Stimulated activated CD8-positive, alpha-beta memory T cell treated with anti-CD3 and anti-CD28 coated beads, Interleukin-15, amount 100 ng/mL, for 48 hours (primary cell): ENCODE measurements at regions not wholly inside any gene's neighbourhood (a gene's known extent, or its start where the extent isn't known, plus 50 kb on each side); places are given as distances from the start of the nearest gene placed in this dataset.

Experiments
- DNase-seq, 2 donors: peaks; one replicate each; pipeline ENCODE4 v3.0.0-alpha.2; 2020; ENCODE audit warnings: low read depth in 2 of 2

DNA sequence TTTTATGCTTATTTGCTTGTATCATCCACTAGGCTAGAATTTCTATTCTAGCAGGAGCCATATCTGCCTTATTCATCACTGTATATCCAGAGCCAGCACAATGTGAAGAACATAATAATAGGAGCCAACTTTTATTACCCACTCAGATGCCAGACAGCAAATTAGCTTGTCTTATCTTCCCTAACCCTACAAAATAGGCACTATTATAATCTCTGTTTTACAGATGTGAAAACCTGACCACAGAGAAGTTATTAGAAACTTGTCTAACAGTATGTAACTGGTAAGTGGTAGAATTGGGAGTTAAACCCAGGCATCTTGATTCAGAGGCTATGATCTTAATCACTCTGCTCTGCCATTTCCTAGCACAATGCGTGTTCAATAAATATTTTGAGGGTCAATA is 579.5 kb downstream of the CAAP1 start:
- no peak for DNase-seq

DNA sequence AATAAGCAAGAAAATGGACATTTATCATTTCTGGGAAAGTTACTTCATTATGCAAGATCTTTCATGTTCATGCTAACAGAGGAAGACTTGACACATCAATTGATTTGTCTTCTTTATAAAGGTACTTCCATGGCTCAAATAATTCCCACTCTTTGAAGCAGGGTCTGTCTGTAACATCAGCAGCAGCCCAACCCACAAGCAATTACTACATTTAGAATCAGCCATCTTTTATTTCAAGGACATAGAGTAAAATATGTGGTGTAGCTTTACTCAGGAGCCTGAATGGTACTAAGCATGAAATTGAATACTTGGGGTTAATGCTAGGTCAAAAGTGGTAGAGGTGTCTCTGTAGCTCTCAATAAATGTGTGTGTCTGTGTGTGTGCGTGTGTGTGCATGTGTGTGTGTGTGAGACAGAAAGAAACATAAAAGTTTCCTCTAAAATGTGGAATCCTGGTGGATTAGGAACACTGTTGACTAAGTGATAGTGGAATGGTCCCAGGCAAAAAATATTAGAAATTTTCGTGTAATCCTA is 581.1 kb downstream of the CAAP1 start:
- no peak for DNase-seq

DNA sequence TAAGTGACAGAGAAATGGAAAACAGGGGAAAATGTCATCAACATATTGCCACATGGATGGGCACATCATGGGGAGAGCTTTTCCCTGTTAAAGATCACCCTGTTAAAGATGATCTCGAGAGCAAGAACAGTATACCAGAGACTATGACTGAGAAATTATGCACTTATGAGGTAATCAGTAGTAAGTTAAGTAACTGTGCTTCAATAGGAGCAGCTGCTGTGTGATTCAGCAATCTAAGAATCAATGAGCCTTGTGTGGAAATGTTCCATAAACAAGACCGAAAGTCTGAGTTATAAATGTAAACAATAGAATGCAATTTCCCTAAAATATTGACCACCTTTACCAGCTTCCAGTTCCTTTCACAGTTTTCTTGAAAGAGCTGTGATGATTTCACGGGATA is 582.3 kb downstream of the CAAP1 start:
- no peak for DNase-seq

DNA sequence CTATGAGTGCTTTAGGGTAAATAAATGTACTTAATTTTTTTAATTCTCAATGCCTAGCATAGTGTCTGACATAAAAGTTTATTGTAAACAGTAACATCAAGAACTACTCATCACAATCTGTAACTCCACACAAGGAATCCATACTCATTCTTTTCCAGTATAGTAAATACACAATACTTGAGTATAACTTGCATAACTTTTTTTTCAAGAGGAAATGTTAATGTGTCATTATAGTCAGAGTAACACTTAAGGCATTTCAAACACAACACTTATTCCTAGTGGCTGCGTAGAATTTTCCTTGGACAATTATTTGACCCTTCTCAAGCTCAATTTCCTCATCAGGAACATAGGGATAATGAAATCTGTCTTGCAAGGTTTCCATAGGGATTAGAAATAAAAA is 584.3 kb downstream of the CAAP1 start:
- DNase-seq, result no peak

DNA sequence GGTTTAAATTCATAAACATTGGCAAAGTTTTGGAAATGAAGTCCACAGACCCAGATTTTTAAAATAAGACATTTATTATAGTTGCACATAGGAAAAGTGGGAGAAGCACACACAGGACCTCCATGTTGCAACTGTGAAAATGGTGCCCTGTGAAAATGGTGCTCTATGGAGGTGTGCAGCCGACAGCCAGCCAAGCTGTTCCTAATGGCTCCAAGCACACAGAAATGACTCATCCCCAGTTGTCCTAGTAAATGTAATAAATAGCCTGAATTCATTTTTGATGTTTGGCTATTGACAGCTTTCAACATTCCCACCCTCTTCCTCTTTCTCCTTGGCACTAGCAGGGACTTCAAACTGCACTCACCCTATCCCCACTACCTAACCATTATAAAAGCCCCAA is 590.9 kb downstream of the CAAP1 start:
- no peak for DNase-seq

DNA sequence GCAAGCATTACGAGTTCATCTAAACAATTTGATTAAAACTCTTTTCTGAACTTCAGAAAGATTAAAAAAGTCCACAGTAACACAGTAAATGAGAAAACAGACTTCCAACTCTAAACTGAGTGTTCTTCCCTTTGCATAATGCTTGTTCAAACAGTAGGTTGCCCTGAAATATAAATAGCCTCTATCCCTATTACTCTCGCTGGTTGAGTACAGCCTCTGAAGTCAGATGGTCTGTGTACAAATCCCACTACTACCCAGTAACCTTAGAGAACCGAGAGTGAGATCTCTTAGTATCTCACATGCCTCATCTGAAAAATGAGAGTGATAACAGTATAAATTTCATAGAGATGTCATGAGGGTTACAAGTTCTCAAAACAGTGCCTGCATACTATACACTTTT is 591.6 kb downstream of the CAAP1 start:
- DNase-seq, result no peak

DNA sequence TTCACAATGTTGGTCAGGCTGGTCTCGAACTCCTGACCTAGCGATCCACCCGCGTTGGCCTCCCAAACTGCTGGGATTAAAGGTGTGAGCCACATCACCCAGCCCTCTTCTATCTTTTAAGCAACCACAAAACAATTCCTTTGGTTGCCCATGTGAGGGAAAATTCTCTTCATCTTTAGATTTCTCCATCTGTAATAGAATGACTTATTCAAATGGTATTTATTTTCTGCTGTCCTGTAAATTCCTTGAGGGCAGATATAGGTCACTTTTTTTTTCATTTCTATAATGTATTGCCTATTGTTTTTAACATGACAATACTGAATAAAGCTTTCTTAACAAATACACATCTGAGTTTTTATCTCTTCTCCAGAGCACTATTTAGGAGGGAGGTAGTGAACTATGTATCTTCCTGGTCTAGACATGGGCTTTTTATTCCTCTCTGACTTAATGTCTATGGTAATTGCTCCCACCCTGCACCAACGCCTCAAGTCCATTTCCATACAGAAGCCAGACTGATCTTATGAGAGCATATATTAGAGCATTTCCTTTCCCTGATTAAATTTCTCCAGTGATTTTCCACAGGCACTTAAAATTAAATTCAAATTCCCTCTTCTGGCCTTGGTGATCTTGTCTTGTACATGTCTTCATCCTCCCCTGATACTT is 595.6 kb downstream of the CAAP1 start:
- DNase-seq, result no peak

DNA sequence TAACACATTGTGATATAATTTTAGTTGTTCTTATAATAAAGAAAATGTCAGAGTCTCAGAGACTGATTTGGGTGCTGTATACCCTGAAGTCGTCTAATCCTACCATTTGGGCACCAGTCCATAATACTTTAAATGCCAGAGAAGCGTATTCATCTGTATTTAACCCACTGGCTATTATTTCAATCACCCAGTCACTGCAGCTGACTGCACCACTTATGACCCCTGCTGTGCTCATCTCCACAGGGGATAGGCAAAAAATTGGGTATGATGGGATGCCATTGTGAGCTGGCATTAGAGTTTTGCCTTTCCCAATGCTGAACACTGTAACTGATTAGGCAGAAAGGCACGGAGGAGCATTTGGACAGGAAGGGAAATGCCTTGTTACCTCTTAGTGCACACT is 599.7 kb downstream of the CAAP1 start:
- DNase-seq, result no peak

DNA sequence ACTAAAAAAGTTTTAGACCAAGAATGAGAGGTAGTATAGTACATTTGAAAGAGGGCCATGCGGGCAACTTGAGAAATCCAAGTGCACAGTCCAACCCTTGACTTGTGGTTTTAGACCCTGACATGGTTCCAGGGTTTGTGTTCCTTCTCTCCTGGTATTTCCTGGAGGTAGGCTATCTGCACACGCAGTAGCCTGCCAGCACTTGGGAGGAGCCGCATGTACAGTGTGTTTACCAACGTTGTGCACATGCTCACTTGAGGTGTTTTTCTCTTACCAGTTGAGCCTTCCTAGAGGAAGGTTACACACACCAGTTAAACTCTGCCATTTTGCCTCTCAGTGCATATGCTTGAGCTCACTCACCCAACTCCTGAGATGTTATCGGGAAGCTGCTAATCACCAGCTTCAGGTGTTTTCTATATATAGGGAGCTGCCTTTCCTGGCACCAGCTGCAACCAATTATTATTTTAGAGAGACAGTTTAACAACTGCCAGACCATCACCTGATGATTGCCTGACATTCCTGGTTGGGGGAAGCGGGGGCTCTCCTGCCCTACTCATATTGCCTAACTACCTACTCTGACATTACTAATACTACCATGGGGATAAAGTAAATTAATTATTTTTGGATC is 593.4 kb upstream of the TUSC1 start:
- DNase-seq, result no peak

DNA sequence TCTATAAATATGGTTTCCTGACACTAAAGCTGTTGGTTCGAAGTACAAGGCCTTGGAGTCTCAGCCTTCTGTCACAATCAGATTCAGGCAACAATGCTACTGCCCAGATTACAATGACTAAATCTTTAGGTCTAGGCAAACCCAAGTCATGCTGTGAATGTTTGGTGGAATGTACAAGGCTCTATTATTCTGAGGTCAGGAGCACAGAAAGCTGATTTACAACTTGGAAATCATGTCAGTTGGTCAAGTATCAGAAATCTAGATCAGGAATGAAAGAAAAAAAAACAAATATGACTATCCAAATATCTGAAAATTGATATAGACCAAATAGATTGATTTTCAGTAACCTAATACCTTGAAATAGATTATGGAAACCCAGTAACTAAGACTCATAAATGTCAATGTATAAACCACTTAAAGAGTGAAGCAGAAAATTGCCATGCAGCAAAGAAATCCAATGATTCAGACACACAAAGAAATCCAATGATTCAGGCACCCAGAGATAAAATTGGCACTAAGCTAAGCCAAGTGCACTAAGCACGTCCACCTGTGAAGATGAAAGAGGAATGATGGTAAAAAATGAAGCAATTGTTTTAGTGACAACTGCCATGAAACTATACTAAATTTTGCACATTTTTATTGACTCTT is 588.0 kb upstream of the TUSC1 start:
- no peak for DNase-seq

DNA sequence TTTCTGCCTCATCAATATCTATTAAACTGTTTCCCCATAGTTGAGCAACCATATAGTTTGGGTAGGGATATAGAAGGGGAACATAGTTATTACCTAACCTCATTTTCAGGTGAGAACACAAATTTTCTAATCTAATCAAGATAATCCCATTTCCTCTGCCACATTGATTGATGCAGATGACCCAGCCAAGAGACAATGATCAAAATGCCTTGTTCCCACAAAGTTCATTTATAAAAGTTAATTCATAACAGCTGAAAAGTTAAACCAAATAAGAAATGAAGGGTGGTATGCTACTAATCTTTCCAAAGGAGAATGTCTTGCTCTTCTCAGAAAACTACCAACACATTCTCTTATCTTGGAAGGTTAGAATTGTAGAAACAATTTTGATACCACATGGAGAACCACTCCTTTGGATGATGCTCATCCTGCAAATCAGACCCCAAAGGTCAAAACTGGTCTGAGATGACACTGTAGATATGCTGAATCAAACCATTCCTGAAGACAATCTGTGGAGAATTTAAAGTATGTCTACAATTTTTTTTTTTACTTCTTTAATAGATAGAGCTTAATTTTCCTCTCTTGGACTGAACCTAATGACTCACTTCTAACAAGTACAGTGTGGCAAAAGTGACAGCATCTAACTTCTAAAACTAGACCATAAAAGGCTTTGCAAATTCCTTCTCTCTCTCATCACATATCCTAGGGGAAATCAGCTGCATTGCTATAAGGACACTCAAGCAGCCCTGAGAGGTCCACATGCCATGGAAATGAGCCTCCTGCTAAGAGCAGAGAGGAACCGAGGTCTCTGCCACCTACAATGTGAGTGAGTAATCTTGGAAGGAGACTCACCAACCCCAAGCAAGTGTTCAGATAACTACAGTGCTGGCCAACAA is 586.7 kb upstream of the TUSC1 start:
- DNase-seq, result no peak

DNA sequence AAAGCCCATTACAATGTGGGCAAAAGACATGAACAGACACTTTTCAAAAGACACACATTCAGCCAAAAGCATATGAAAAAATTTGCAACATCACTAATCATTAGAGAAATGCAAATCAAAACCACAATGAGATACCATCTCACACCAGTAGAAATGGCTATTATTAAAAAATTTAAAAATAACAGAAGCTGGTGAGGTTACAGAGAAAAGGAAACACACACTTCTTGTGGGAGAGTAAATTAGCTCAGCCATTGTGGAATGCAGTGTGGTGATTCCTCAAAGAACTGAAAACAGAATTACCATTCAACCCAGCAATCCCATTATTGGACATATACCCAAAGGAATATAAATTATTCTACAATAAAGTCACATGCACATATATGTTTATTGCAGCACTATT is 585.2 kb upstream of the TUSC1 start:
- no peak for DNase-seq

DNA sequence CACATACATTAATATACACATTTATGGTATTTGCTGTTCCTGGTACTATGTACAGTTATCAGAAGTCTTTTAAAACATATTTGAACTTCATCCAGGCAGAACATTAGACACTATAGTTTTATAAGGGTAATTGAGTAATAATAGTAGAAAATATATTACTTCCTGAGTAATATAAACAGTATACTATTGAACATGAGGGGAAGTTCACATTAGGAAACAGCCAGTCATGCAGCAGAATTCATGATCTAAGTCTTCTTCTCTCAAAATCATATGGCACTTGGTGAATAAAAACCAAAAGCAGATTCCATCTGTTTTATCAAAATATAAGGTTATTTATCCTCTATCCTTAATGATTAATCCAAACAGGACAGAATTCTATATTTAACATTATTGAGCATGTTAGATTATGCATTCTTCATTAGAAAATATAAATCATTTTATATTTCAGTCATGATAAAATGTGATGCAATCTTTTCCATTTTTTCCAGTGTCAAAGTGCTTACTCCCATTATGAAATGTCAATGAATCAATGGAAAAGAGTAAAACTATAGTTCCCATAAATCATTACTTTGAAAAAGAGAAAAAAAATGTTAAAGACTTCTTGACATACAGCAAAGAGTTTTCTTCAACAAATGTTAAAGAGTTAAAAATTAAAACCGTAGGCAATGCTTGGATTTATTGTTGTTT is 584.3 kb upstream of the TUSC1 start:
- DNase-seq, result no peak

DNA sequence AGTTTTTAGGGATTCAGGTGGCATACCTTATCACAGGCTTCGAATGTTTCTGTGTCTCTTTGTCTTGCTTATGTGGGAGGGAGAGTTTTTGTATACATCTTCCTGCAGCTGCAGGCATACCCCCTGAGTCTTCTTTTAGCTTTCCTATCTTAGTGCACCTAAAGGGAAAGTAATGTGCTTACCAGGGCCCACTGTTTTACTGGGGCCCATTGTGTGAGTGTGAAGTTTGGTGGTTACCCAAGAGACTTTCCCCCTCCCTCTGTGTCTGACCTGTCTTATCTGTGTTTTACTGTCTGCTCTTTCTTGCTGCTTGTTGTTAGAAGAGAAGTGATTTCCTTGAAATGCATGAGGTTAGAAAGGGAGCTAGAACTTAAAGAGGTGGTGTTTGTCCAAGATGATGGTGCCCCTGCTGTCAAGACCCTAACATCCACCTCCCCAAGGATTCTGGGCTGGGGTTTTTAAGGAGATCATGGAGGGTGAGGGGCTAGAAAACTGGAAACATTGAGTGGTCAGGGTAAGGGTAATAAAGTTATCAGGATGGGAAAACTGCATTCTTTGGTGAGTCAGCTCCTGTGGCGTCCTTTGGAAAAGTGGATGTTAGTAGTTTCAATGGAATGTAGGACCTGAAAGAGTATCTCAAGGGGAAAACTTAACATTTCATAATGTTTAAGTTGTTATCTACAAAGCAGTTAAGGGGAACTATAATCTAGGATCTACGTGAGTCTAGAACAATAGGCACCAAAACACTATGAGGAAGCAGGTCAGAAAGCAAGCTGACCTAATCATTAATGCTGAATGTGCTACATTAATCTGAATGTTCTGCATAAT is 583.5 kb upstream of the TUSC1 start:
- DNase-seq, result no peak

DNA sequence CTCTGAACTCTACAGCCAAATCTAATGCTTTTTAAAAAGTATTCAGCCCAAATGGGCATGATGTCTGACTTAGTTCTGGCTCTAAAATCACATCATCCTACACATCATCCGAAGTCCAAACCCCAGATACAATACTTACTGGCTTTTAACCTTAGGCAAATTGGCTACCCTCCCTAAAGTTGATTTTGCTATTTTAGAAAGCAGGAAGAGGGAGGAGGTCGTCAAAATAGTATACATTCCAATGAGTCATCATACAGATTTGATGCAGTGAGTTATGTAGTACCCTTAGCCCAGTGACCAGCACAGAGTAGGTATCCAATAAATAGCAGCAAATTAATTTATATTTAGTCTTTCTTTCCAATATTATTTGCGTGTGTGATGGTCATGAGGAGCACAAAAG is 582.0 kb upstream of the TUSC1 start:
- DNase-seq, result no peak

DNA sequence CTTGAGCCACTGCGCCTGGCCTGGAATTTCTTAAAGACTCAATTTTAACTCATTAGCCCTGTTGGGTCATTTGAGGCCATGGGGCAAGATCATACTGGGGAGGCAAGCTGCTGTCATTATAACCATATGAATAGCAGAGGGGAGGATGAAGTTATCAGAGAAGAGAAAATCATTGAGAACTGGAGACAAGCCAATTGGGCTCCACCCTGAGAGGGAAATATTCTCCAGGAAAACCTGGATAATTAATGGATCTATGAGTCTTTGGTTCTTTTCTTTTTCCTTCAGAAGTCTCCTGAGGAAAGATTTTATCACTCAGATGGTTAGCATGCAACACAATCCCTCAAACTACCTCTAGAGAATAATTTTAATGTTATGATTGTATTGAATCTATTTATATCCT is 569.6 kb upstream of the TUSC1 start:
- DNase-seq, result no peak

DNA sequence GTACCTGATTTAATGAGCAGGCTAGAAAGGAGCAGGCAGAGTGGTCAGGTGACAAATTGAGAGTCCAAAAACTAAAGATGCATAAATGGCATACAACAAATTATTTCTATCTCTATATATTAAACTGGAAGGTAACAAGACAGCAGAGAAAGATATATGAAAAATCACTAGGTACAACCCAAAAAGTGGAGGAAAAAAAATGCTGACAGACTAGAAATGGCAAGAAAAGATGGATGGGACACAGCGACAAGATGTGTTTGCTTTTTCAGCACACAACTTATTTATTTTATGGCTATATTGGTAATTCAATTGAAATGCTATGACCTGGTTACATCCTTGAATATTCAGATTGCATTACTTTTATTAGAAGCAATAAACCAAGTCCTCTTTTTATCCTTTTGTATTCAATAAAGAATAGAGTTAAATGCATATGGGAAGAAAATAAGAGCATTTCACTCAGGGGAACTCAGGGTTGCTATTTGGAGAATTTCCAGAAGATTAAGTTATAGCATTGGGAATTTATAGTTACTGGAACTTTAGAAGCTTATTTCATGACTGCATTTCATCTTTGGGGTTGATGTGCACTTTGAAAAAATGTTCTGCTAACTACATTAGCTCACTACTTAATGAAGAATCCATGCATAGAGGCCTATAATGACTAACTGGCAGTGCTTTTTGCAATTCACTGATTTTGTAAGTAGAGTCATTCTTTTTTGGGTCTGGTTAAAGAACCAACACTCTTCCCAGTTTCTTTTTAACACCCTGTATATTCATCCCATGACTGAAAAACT is 566.6 kb upstream of the TUSC1 start:
- DNase-seq, result no peak

DNA sequence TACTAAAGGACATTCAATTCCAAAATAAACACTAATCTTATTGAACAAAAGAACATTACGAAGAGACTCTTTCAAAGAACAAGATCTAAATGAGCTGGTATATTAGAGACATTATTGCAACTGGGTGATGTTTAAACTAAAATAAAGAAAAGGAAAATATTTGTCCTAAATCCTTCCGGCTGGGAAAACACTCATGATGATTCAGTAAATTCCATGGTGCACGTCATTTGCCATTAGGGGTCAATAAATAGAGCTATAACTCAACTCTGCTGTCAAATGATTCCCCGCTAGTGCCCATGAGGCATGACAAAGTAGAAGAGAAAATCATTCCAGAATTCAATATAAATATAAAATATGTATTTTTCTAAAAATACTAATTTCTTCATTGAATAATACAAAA is 565.5 kb upstream of the TUSC1 start:
- no peak for DNase-seq

DNA sequence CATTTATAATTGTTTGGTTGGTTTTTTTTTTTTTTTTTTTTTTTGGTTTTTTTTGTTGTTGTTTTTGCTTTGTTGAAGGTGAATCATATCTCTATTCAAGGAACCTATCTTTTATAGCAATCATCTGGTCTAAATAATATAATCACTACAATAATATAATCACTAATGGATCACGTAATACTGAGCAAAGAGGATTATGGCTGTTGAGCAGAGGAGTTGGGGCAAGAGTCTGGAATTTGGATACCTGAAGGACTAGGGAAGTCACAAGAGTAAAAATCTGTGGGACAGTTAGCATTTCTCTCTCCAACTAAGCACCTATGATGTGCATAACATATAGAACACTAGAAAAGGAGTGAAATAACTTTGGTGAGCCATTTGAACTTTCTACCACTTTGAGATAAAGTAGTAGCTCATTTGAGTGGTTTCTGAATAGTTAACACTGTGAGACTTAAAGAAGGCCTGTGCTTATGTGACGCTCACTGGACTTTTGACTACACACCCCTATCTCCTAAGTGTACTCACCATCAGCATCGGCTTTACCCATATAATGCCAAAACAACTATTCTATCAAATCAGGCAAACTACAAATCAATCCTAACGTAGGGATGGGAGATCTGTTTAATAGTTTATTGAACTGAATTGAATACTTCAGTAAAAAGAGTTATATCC is 564.9 kb upstream of the TUSC1 start:
- no peak for DNase-seq
